GM21529 (cell line): ENCODE measurements at regions not wholly inside any gene's neighbourhood (a gene's known extent, or its start where the extent isn't known, plus 50 kb on each side); places are given as distances from the start of the nearest gene placed in this dataset.

ENCODE experiments used
- ATAC-seq: cut with Tn5 transposase; IDR thresholded peaks from one replicate; pipeline ENCODE4 v1.9.1; 2021; ENCODE audit not compliant: unreplicated experiment

DNA sequence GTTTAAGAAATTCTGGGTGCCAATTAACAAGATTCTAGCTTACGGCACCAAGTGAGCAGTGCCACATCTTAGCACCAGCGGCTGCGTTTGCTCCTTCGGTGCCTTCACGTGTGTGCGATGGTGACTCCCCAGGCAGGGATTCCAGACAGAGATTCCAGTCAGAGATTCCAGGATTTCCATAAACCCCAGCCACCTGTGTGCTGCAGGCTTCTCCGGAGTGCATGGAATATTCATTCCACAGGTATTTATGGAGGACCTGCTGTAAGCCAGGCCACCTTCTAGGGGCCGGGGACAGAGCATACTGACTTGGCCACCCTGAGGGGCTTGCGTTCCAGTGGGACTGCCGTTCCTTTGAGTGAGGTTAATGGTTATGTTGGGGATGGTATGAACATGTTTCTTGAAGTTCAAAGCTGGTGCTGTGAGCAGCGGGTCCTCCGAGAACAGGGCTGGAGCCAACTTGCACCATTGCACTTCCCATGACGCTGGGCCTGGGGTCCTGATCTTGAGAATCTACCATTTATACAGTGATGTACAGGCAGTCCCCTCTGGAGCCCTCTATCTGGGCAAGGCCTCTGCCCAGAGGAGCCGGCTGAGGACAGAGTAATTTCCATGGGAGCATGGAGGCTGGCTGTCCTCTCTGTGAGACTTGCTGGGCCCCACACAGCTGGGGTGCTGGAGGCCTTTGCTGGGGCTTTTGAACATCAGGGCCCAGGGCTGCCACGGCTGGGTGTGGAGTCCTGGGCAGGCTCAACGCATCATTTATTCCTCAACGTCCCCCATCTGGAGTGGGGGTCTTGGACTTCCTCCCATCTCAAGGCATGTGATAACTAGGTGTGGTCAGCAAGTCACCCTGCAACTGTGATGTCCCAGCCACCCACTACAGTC lies 58.8 kb upstream of the AJAP1 start:
- ATAC-seq = no peak

DNA sequence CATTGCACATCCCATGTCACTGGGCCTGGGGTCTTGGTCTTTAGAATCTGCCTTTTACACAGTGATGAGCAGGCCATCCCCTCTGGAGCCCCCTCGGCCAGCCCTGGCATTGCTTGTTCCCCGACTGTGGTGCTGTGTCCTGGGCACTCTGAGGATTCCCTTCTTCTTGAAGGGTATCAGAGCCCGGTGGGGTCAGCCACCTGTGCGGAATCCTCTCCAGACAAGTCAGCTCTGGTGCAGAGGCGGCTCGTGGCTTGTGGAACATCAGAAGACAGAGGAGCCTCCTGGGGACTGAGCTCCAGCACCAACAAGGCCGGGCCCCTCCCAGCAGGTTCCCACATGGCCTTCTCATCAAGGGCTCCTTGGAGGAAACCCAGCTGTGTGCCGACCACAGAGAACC lies 57.9 kb upstream of the AJAP1 start:
- no peak for ATAC-seq

DNA sequence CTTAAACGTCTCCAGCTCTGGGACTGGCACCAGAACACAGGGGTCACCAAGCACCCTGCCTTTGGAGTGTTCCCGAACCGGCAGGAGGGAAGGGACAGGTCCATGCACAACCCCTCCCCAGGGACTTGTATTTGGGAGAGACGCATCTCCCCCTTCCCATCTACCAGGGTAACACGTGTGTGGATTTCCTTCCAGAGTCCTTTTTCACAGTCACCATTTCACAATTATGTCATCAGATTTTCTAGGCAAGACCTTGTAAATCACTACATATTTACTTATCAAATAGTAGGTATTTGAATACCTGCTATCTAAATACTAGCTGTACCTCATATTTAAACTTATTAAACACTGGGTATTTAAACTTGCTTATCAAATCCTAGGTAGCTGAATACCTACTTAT lies 57.4 kb upstream of the AJAP1 start:
- no peak for ATAC-seq

DNA sequence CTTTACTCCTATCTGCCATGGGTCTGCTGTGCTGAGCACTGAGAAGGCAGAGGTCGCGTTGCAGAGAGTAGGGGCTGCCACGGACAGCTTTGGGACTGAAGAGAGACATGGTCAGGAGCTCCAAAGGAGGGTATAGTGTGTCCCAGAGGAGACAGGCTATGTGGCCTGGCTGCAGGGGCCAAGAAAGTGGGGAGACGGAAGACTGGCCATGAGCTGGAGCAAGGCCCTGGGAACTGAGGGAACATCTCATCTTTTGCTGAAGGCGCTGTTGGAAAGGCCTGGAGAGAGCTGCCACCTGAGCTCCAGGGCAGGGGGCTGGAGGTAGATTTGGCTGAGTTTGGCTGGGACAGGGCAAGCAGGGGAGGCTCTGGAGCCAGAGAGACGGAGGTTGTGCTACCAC lies 55.8 kb upstream of the AJAP1 start:
- ATAC-seq = no peak

DNA sequence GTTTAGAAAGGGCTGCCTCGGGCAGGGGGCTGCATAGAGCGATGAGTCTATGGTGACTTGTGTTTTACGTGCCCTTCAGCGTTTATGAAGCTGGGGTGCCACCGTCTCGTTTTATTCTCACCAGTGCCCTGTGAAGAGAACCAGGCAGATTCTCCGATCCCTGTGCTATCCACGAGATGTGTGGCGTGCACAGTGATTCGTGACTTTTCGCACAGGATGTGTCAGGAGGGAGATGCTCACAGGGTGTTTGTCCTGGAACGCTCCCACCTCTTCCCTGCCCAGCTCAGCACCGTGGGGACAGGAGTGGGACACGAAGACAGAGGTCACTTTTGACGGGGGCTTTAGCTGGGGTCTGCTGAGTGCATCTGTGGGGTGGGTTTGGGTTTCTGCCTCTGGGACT lies 54.9 kb upstream of the AJAP1 start:
- no peak for ATAC-seq

DNA sequence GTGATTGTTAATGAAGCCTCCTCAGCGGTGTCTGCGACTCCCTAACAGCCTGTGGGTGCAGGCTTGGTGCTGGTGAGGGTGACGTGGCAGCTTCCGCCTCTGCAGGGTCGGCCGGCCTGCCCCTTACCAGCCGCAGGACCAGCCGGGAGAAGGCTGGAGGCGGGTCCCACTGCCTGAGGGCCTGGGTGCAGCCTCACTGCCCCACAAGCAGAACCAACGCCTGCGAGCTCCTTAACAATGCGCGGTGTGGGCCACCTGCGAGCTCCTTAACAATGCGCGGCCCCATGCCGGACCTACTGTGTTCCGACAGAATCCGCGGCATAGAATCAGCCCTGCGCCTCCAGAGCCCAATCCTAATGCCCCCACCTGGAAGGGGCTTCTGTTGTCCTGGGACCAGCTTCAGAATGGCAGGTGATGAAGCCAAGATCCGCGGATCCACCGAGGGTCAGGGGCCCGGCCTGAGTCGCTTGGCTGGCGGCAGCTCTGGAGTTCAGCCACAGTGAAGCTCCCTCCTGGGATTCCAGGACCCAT lies 54.4 kb upstream of the AJAP1 start:
- no peak for ATAC-seq

DNA sequence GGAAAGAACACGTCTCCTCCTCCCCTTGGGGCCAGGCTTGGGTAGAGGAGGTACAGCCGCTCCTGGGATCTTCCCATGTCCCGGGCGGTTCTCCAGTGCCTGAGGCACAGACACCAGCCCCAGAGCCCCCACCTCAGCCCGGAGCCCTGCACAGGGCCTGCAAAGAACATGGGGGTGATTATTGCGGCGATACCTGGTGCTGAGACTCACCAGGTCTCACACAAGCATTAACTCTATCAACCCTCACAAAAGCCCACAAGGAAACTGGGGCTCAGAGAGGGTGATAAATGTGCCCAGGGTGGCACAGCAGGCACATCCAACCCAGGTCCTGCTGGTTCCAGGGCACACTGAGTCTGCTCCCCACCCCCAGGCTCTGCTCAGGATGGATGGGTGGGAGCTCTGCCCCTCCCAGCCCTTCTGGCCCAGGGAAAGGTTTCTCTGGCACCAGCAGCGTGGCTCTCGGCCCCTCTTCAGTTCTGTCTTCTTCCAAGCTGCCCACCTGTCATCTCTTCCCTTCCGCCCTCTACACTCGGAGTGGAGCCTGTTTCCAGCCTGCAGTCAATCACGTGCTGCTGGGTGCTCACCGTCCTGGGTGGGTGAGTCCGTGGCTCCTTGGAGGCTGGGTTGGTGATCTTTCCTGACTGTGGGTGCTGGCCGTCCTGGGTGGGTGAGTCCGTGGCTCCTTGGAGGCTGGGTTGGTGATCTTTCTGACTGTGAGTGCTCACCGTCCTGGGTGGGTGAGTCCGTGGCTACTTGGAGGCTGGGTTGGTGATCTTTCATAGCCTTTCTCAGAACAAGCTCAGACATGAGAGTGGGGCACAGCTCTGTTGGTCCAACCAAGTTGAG lies 53.6 kb upstream of the AJAP1 start:
- ATAC-seq = no peak

DNA sequence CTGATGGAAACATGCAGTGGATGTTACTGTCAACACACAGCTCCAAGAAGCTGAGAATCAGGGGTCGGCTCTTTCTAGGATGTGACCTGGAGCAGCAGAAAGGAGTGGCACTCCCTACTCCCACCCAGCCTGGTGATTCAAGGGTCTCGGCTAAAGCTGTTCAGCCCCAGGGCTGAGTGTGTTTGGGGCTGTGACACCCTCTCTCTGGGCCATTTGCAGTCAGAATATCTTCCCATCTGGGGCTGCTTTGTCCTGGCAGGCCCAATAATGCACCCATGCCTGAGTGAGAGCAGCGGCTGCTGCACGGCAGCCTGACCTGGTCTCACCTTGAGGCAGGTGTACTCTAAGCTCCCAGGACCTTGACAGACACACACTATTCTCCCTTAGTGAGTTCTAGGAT lies 52.5 kb upstream of the AJAP1 start:
- no peak for ATAC-seq

DNA sequence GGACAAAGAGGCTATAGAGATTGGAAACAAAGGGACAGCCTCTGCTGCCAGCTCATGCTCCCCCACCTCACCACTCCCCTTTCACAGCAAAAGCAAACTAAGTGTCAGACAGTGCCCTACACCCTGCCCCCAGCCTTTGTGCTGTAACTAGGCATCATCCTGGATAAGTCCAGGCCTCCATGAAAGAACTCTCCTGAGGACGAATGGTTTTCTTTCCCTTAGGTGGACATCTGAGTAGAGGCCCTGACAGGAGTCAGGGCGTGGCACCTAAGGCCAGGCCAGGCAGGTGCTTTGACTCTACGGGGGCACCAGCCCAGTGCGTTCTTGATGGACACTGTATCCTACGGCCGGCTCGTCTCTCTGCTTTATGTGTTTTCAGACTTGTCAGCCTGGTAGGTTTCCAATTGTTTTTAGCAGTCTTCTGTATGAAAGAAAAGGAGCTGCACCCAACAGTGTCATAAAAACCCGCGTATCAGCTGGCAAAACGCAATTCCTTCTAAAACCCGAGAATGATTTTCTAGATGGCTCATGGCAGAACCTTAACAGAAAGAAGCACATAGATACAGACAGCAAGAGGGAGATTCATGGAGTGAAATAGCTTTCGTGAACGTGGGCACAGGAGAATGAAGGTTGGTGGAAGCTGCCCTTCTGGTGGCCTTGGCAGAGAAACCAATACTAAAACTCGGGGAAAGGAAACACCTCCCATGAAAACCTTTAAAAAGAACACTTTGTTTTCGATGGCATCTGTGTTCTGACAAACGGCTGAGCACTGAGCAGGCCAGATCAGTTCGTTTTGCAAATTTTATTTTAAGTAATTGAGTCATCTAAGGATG lies 51.7 kb upstream of the AJAP1 start:
- no peak for ATAC-seq

DNA sequence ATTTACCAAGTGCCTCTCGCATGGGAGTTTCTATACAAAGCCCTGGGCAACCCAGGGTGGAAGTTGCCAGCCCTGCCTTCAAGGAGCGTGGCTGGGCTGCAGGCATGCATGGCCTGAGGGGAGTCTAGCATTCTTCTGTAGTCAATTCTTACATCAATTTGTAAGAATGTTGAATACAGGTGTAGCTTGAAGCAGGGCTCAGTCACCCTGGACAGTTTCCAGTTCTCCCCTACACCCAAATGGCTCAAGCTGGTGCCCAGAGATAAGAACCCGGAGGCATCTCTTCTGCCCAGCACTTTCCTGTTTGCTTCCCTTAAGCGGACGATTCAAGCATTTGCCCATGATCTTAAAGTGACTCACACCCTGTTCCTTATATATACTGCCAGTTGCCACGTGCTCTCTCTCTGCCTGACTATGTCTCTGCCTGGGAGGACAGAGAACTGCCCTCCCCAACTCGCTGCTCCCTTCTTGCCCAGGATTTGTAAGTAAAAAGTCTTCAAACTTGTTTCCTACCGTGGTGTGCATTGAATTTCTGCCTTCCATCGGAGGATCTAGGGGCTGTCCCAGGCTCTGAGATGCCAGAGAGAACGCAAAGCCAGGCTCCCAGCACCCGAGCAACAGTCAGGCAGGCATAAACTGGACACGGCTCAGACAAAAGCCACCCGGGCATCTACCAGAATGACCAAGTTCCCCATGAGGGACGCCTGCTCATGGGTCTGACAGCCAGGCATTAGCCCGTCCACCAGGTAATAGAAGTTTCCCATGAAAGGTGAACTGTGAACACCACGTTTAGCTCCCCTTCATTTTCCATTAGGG lies 50.9 kb upstream of the AJAP1 start:
- ATAC-seq = no peak
